GM21529 (cell line): ENCODE measurements at regions not wholly inside any gene's neighbourhood (a gene's known extent, or its start where the extent isn't known, plus 50 kb on each side); places are given as distances from the start of the nearest gene placed in this dataset.

Experiments
- ATAC-seq: cut with Tn5 transposase; IDR thresholded peaks from one replicate; pipeline ENCODE4 v1.9.1; 2021; ENCODE audit not compliant: unreplicated experiment

- ATAC-seq = no peak
Measured at GRCh38 chr3:163018664-163019063, 1522.1 kb downstream of the OTOL1 start.

GRCh38 chr3:163019260-163019659 lies 1522.7 kb downstream of the OTOL1 start:
- ATAC-seq = no peak

GRCh38 chr3:163033652-163034051 lies 1537.0 kb downstream of the OTOL1 start:
- ATAC-seq = no peak

GRCh38 chr3:163039636-163040035 lies 1543.0 kb downstream of the OTOL1 start:
- no peak for ATAC-seq

GRCh38 chr3:163043074-163043473 lies 1546.5 kb downstream of the OTOL1 start:
- no peak for ATAC-seq

GRCh38 chr3:163045945-163046344 lies 1549.3 kb downstream of the OTOL1 start:
- ATAC-seq = no peak

GRCh38 chr3:163048881-163049280 lies 1552.3 kb downstream of the OTOL1 start:
- ATAC-seq = no peak

GRCh38 chr3:163056874-163057497 lies 1560.4 kb downstream of the OTOL1 start:
- no peak for ATAC-seq

- no peak for ATAC-seq
Measured at GRCh38 chr3:163058031-163058854, 1561.6 kb downstream of the OTOL1 start.

- no peak for ATAC-seq
Measured at GRCh38 chr3:163071713-163072112, 1575.1 kb downstream of the OTOL1 start.
